Activated CD4-positive, alpha-beta T cell treated with anti-CD3 and anti-CD28 coated beads, Interleukin-2, Interleukin-4, amounts not matched to agents 100 ng/mL and 50 ng/mL, durations not matched to agents 16 hours and 8 hours (primary cell): ENCODE measurements at regions not wholly inside any gene's neighbourhood (a gene's known extent, or its start where the extent isn't known, plus 50 kb on each side); places are given as distances from the start of the nearest gene placed in this dataset.

Experiments
- DNase-seq: peaks from one replicate; pipeline ENCODE4 v3.0.0-alpha.2; 2020; ENCODE audit warnings: low spot score

GRCh38 chr18:60663060-60663989, 290.8 kb upstream of the MC4R start:
- no peak for DNase-seq

DNA sequence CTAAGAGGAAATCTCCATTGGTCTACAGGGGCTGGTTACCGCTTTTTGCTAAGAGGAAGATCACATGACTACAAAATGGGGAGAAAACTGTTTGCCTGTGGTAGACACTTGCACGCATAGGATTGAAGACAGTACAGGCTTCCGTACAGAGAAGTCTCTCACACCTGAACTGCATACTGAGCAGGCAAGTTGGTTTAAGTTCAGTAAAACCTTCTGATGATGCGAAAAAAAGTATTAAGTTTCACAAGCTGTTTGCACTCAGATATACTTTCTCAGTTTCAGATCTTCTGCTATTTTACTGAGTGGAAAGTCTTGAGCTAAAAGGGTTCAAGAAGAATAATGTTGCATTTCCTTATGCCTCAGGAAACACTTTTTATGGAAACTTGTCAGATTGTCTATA, 292.2 kb upstream of the MC4R start:
- no peak for DNase-seq

GRCh38 chr18:60667016-60667415, 294.4 kb upstream of the MC4R start:
- DNase-seq, result no peak

- DNase-seq, result no peak
These were observed 296.0 kb upstream of the MC4R start for GRCh38 chr18:60668583-60668982.

GRCh38 chr18:60669938-60670337, 297.4 kb upstream of the MC4R start:
- DNase-seq, result no peak

DNA sequence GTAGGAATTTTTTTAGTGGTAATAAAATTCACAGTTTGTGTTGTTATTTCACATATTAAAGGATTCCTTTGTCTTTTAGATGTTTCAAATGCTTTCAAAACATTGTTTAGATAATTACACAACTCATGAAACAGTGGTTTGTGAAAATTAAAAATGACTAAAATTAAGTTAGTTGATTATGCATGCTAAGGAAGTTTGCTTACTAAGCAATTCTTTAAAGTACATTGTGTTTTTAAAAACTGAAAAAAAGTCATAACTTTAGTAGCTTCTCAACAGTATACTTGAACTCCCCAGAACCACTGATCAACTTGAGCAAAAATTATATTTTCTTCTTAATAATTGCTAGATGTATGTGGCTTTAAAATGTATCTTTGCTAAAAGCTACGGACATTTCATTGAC, 298.4 kb upstream of the MC4R start:
- DNase-seq, result no peak

- DNase-seq, result no peak
These were observed 302.6 kb upstream of the MC4R start for GRCh38 chr18:60675126-60675525.

- DNase-seq, result no peak
These were observed 303.2 kb upstream of the MC4R start for GRCh38 chr18:60675801-60676200.

DNA sequence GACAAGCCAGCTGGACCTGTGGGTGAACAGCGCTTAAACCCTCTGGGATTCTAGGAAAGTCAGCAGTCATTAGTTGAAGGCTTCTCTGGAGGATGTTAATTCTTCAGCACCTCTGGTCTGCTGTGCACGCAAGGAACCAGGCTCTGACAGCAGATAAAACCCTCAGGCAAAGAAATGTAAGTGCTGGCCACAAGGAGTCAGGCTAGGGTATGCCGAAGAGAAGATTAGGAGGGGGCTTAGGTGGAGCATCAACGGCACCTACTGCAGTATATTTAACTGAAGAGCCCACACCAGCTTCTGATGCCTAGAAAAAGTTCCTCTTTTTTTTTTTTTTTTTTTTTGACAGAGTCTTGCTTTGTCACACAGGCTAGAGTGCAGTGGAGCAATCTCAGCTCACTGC, 304.2 kb upstream of the MC4R start:
- DNase-seq, result no peak

DNA sequence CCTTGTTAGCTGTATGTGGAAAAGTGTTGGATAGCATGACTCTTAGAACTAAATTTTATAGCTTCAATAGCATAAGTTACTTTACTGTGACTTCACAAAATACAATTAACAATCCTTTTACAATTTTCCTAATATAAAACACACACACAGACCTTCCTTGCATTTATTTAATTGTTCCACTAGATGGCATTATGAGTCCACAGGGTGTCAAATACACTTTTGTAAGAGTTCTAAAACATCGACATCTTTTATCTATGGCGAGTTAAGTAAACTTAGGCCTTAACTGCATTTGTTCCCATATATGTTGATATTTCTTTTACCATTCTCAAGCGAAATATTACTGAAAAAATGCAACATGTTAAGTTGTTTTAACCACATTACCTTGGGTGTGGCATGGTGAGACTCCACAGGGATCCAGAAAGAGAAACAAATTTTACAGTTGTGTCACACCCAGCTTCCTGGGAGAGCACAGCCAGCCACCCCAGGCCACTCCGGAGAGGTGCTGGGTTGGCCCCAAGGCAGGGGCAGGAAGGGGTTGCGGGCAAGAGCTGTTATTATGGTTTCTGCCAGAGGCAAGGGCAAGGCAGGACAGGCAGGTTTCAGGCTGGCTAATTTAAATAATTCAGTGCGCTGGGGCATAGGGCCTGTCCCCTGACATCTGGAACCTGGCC, 312.4 kb upstream of the MC4R start:
- DNase-seq, result no peak

DNA sequence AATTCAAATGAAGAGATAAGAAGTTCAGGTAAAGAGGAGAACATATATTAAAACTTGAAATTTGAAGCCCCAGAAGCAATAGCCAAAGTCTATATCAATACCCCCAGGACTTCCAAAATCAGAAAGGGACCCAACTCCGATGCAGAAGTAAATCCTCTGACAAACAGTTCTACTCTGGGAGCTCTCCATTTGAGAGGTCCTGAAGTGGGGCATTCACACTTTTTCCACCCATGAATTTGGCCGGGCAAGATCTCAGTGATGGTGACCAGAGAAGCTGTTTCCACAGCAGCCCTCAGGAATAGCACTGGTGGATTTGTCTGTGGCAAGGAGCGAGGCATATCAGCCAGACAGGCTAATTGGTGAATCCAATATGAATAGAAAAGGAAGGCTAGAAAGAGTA, 313.6 kb upstream of the MC4R start:
- no peak for DNase-seq

DNA sequence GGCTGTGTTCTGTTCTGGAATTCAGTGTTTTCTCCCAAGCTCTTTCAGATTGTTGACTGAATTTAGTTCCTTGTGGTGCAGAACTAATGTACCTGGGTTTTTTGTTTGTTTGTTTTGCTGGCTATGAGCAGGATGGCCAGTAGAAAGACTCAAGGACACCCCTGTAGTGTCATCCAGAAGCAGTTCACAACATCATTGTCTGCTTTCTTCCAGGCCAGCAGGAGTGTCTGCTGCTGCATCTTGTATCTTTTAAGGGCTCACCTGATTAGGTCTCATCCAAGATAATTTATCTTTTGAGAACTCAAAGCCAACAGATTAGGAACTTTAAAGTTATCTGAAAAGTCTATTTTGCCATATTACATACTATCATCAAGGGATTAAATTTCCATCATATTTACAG, 318.5 kb upstream of the MC4R start:
- no peak for DNase-seq

- DNase-seq, result no peak
These were observed 320.9 kb upstream of the MC4R start for GRCh38 chr18:60693426-60693825.

DNA sequence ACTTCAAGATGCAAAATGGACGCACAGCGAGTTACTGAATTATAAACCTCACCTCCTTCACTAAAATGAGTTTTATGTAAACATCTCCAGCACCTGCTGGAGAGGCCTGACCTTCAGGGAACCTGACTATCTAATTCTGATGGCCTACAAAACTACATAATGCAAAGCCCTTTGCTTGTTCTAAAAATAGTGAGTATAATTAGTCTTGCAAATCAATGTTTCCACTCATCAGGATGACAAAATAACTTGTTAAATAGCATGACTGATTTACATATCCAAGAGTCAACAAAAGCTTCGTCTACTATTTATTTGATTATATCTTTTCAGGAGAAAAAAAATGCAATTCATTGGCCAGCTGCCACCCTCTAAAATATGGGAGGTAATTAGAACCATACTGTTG, 326.3 kb upstream of the MC4R start:
- no peak for DNase-seq

GRCh38 chr18:60722742-60723141, 350.2 kb upstream of the MC4R start:
- no peak for DNase-seq

DNA sequence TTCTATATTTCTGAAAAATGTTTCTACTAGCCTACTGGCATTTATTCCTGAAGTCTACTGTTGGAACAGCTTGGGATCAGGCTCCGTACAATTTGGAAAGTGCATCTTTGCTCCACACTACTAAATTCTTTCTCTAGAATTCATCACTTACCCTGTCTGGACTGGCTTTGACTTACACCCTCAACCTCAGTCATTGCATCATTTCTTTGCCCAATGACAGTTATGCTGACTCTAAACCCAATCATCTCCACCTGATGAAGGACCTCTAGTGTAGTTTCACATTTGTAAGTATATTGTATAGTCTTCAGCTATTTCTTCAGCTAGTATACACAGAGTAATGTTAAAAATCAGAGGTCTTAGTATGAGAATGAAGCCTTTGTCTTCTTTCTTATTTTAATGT, 359.6 kb upstream of the MC4R start:
- DNase-seq, result no peak

DNA sequence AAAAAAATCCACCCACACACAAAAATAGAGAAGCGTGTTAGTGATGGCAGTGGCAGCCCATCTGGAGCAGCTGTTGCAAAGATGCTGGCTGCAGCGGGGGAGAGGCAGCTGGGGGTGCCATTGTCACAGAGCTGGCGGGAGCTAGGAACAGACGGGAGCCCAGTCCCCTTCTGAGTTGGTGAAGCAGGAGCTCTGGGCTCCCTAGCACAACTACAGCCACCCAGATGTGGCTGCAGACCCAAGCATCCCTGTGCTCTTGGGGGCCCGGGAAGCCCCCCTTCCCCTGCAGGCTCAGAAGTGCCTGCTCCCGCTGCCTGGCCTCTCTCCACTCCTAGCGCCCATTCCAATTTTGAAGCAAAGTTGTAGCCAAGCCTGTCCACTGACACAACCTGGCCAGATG, 366.6 kb upstream of the MC4R start:
- no peak for DNase-seq

DNA sequence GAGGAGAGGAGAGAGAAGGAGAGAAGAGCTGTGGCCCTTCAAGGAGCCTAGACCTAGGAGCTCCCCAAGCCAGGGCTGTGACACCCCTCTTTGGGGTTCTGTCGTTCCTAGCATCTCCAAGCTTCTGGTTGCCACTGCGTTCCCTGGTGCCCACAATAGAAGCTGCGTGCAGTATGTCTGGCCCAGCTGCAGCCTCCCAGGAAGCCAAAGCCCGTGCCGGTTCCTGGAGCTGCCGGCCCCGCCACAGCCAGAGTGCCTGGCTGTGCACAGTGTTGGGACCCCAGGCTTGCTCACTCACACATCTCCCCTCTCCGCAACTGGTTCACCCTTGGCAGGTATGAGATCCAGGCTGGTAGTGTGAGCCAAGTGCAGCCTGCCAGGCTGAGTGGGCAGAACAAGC, 367.7 kb upstream of the MC4R start:
- no peak for DNase-seq

GRCh38 chr18:60746491-60746890, 373.9 kb upstream of the MC4R start:
- no peak for DNase-seq

DNA sequence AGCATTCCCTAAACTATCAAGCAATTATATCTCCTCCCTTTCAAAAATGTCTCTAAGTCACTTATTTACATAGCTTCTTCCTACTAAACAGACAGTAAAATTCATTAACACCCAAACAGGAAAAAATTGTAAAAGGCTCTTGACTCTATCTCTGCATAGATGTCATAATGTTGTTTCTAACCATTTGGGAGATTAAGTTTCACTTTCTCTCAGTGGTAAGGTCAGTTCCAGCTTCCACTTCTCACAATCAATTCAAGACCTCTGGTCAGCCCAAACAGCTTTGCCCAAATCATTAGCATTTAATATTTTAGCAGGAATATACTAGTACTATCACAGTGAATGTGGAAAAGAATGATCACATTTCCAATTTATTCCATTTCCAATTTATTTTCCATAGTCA, 374.3 kb upstream of the MC4R start:
- no peak for DNase-seq

GRCh38 chr18:60753753-60754152, 381.2 kb upstream of the MC4R start:
- no peak for DNase-seq

DNA sequence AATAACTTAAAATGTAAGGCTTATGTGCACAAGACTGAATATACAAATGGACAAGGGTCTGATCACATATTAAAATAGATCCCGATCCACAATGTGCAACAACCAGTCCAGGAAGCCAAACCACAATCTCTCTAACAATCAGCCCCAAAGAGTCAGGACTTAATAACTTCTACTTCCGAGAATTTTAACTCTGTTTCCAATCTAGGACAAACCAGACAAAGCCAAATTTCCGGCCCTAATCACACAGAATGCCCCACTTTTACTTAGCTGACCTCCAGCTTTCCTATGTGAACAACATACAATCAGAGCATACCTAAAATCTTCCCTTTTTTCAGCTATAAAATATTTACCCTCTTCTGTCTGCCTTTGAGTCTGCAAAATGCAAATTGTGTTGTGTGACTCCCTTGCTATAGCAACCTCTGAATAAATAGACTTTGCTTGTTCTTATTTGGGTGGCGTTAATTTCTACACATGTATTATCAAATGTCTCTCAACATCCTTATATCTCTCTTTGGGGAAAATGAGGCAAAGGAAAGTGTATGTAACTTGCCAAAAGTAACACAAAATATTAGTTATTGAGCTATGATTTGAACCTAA, 381.9 kb upstream of the MC4R start:
- no peak for DNase-seq

DNA sequence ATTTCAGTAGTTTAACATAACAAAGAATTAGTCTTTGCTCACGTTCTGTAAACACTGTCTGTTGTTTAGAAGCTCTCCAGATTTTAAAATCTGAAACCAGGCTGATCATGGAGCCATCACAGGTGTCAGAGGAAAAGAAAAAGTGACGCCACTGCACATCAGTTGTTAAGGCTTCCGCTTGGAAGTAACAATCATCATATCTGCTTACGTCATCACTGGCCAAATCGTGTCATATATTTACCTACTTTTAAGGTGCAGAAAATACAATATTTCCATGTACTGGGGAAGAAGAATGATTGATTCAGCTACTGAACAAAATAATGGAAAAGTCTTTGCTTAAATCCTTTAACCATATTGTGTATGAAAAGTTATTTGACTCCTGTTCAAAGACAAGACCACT, 382.6 kb upstream of the MC4R start:
- no peak for DNase-seq
